ENCODE measurements at regions not wholly inside any gene's neighbourhood (a gene's known extent, or its start where the extent isn't known, plus 50 kb on each side); places are given as distances from the start of the nearest gene placed in this dataset.
A peak's percentile ranks its signal among the peaks of the same experiment; 100 is the strongest.

GRCh38 chrX:87299563-87300160, 217.9 kb upstream of the KLHL4 start:
- no peak overlapping the region for H3K27ac ChIP-seq (replicated peaks)
- TF ChIP-seq CTCF (IDR thresholded peaks at IDR 0.05; ENCODE audit: insufficient read depth, low read length), result peak; percentile 11
- no peak for TF ChIP-seq SPI1 (IDR thresholded peaks at IDR 0.05; ENCODE audit: borderline replicate concordance, low read depth)
- TF ChIP-seq GABPA (IDR thresholded peaks at IDR 0.05; ENCODE audit: low read depth), result no peak
- H3K27me3 ChIP-seq (ENCODE audit: insufficient read depth, poor library complexity, severe bottlenecking), result no peaks in the 10 kb centered on the region
- DNase-seq (ENCODE audit: low read depth in 1 of 2, low spot score in 1 of 2), result no peak
- H3K4me3 ChIP-seq (replicated peaks; ENCODE audit: insufficient read depth, low read length), result no peak overlapping the region

GRCh38 chrX:87310780-87311179, 206.8 kb upstream of the KLHL4 start:
- H3K27ac ChIP-seq (replicated peaks), result no peak overlapping the region
- TF ChIP-seq REST (IDR thresholded peaks at IDR 0.05; ENCODE audit: insufficient replicate concordance, low read depth), result no peak
- TF ChIP-seq GABPA (IDR thresholded peaks at IDR 0.05; ENCODE audit: low read depth), result no peak
- no peak for TF ChIP-seq POLR2AphosphoS5 (IDR thresholded peaks at IDR 0.05; ENCODE audit: low read depth)
- no peak overlapping the region for H3K4me3 ChIP-seq (replicated peaks; ENCODE audit: insufficient read depth, low read length)
- DNase-seq (ENCODE audit: low read depth in 1 of 2, low spot score in 1 of 2), result no peak
- H3K27me3 ChIP-seq (ENCODE audit: insufficient read depth, poor library complexity, severe bottlenecking), result no peaks in the 10 kb centered on the region

GRCh38 chrX:87327267-87327666, 190.3 kb upstream of the KLHL4 start:
- no peak for DNase-seq (ENCODE audit: low read depth in 1 of 2, low spot score in 1 of 2)
- TF ChIP-seq POLR2AphosphoS5 (IDR thresholded peaks at IDR 0.05; ENCODE audit: low read depth) (no peak), GABPA (IDR thresholded peaks at IDR 0.05; ENCODE audit: low read depth) (no peak), CTCF (IDR thresholded peaks at IDR 0.05; ENCODE audit: insufficient read depth, low read length) (no peak), SPI1 (IDR thresholded peaks at IDR 0.05; ENCODE audit: borderline replicate concordance, low read depth) (no peak), REST (IDR thresholded peaks at IDR 0.05; ENCODE audit: insufficient replicate concordance, low read depth) (no peak)
- Histone ChIP-seq H3K27ac (replicated peaks) (no peak overlapping the region), H3K27me3 (ENCODE audit: insufficient read depth, poor library complexity, severe bottlenecking) (no peaks in the 10 kb centered on the region), H3K4me3 (replicated peaks; ENCODE audit: insufficient read depth, low read length) (no peak overlapping the region)

- TF ChIP-seq POLR2AphosphoS5 (IDR thresholded peaks at IDR 0.05; ENCODE audit: low read depth), result no peak
- TF ChIP-seq REST (IDR thresholded peaks at IDR 0.05; ENCODE audit: insufficient replicate concordance, low read depth), result no peak
- no peak for TF ChIP-seq GABPA (IDR thresholded peaks at IDR 0.05; ENCODE audit: low read depth)
- TF ChIP-seq CTCF (IDR thresholded peaks at IDR 0.05; ENCODE audit: insufficient read depth, low read length), result no peak
- no peak for TF ChIP-seq SPI1 (IDR thresholded peaks at IDR 0.05; ENCODE audit: borderline replicate concordance, low read depth)
- no peak for DNase-seq (ENCODE audit: low read depth in 1 of 2, low spot score in 1 of 2)
- no peak overlapping the region for H3K4me3 ChIP-seq (replicated peaks; ENCODE audit: insufficient read depth, low read length)
- H3K27ac ChIP-seq (replicated peaks), result no peak overlapping the region
- H3K27me3 ChIP-seq (ENCODE audit: insufficient read depth, poor library complexity, severe bottlenecking), result no peaks in the 10 kb centered on the region
Measured at GRCh38 chrX:87337267-87337666, 180.3 kb upstream of the KLHL4 start.

Data from HL-60 (cell line).